CD4-positive, alpha-beta T cell treated with Interferon alpha-2 for 1 hour (primary cell): ENCODE measurements at regions not wholly inside any gene's neighbourhood (a gene's known extent, or its start where the extent isn't known, plus 50 kb on each side); places are given as distances from the start of the nearest gene placed in this dataset.

Source experiments
- DNase-seq, 2 donors: peaks; one replicate each; pipeline ENCODE4 v3.0.0-alpha.2; 2020 to 2022

DNA sequence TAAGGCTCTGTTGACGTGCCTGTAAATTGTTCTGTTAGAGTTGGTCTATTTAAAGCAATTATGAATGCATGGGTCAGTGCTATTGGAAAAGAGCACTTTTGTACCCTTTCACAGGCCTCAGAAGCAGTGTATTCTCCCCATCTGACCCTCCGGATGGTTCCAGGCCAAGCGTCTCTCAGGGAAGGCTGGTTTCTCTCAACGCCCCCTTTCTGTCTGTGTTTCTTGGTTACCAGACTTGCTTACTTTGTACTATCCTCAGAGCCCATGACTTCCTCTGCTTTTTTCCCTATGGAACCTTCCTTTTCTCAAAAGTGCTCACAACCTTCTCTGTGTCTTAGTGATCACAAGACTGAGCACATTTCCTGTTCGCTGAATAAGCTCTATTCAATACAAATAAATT, 559.3 kb upstream of the ZFP42 start:
- no peak for DNase-seq

DNA sequence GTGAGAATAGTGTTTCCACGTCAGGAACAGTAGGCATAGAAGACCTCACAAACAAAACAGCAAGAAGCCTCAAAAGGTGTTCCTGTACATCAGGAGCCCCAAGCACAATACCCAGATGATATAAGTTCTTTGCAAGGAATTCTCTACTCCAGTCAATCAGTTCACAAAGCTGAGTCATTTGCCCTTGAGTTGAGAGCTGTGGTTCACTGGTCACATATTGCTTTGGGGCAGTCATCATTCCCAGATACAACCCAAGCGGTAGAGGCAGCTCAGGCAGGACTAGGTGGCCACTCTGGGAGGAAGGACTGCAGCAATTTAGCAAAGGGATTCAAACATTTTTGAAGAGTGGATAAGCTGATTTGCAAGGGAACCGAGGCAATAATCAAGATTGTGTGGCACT, 551.5 kb upstream of the ZFP42 start:
- DNase-seq, result no peak

DNA sequence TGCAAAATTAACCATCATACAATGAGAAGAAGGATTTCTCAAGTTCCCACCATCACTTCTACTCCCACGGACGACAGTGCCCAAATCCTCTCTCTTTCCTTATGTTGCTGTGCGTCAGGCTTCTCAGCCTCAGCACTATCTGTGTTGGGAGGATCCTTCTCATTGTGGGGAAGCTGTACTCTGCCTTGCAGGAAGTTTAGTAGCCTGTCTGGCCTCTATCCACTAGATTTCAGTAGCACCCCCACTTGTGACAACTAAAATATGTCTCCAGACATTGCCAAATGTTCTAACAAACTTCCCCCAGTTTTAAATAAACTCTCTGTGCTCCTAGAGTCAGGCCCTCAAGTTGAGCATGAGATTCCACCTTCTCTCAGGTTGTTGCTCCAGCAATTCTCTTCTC, 545.9 kb upstream of the ZFP42 start:
- DNase-seq, result no peak

DNA sequence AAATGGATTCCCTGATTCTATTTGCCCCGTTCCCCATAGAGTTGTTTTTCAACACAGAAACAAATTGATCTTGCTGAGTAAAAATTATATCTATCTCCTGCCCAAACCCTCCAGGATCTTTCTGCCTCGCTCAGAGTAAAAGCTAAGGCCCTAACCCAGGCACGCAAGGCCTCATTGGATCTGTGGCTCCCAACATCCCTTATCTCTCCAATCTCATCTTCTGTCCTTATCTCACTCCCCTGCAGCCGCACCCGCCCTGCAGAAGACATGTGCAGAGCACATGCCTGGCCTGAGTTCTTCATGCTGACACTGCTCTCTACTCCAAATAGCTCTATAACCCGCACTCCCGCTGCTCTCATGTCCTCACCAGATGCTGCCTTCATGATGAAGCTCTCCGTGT, 543.8 kb upstream of the ZFP42 start:
- DNase-seq, result no peak

DNA sequence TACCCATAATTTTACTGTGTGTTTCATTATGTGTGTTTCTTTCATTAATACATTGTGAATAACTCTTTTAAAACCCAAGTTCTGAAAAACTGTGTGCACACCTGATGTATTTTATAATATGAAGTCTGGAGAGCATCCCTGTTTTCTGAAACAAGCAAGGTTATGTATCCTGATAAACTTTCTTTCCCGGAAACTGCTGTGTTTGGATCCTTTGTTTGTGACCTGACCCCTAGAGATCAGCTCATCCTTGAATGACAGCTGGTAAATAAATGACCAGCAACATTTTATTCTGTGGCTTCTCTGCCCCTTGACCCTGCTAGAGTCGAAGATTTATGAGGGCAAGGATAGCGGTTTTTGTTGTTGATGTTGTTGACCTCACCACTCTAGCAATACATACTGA, 535.6 kb upstream of the ZFP42 start:
- no peak for DNase-seq

DNA sequence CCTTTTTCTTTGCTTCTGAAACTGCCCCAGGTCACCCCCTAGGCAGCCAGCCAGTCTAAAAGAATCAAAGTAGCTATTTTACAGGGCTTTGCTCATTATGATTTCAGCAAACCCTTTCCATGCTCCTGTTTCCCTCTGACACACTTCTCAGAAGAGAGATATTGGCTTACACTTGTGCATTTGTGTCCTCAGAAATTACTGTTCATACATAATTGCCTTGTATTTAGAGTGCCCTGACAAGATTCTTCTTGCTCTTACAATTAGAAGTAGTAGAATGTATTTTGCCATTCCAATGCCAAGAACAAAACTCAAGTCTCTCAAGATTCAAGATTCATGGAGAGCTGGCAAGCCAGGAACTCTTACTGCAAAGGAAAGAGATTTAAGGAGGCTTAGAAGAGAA, 531.0 kb upstream of the ZFP42 start:
- DNase-seq, result no peak

DNA sequence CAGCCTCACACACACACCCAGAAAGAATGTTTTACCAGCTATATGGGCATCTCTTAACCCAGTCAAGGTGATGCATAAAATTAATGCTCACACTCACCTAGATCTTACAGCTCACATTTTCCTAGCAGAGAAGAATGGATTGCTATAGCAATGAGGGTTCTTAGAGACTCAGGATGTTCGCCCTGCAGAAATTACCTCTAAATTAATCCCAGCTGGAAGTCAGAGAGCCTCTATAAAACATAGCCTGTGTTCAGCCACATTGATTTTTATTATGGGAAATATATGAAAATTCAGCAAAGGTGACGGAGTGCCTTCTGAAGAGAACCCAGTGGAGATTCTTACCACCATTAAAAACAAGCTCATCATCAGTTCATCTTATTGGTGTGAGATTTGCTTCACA, 528.3 kb upstream of the ZFP42 start:
- no peak for DNase-seq

DNA sequence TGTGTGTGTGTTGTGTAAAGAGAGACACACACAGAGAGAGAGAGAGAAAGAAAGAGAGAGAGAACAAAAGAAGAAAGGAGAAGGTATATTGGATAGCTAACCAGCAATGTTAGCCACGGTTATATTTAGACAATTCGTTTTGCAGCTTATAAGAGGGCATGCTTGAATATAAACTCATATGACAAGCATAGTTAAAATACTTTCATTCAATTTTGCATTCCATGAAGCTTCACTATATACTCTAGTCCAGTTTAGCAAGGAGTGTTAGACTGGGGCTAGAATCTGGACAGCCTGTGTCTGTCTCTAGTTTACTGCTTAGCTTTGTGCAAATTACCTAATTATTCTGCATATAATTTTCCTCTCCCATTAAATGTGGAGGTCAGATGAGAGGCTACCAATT, 525.9 kb upstream of the ZFP42 start:
- no peak for DNase-seq

DNA sequence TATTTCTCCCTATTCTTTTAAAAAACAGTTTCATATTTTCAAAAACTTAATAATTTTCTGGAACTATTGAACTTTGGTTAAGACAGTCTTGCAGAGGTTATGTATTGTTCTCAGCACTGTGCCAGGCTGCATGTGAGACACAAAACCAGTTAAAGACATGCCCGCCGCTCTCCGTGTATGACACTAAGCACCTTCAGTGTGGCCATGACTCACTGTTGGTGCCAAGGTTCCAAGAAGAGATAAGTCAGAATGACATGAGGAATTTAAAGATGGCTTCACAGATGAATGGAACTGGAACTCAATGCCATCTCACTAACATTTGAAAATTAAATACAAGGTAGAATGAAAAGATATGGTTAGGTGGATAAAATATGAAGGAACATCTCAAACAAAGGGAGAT, 525.5 kb upstream of the ZFP42 start:
- no peak for DNase-seq

DNA sequence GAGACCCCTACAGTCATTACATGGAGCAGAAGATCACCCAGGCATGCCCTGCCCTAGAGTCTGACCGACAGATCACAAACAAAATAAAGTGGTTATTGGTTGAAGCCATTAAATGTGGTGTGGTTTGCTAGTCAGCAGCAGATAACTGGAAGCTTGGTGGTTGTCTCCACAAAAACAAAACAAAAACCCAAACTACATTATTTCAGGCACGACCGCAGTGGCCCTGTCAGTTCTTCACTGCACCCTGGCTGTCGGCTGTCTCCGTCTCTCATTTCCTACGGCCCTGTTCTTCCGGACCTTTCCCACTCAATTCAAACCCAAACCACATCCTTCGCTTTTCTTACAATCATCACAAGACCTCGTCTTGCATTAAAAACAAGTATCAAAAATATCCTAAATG, 521.3 kb upstream of the ZFP42 start:
- DNase-seq, result no peak

DNA sequence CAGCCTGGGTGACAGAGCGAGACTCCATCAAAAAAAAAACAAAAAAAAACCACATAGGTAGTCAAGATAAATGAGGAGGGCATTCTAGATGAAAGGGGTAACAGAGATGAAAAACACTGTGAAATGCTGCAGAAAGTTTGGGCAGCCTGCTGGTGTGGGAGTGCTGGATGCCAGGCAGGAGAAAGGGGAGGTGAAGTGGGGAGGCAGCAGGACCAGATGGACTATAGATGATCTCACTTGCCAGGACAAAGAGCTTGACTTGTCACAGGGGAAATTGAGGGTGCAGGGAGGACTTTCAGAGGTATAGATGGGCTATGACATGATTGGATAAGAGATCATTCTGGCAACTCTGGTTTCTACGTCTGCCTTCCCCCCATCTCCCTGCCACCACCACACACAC, 519.7 kb upstream of the ZFP42 start:
- no peak for DNase-seq

DNA sequence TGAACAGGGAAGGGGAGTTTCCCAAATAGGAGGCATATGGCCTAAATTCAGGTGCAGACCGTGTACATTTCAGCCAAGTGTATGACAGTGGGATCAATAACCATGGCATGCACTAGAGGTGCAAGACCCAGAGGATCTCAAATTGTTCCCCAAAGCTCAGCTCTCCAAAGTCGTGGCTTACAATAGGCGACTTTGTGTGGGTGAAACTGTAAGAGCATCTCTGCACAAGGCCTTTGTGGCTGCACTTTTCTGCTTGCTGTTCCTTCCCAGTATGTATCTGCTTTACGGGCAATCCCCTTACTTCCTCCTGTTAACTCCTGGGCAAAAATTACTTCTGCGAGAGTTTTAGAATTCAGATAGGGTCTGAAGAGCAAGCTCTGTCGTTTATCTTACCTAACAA, 518.3 kb upstream of the ZFP42 start:
- no peak for DNase-seq

DNA sequence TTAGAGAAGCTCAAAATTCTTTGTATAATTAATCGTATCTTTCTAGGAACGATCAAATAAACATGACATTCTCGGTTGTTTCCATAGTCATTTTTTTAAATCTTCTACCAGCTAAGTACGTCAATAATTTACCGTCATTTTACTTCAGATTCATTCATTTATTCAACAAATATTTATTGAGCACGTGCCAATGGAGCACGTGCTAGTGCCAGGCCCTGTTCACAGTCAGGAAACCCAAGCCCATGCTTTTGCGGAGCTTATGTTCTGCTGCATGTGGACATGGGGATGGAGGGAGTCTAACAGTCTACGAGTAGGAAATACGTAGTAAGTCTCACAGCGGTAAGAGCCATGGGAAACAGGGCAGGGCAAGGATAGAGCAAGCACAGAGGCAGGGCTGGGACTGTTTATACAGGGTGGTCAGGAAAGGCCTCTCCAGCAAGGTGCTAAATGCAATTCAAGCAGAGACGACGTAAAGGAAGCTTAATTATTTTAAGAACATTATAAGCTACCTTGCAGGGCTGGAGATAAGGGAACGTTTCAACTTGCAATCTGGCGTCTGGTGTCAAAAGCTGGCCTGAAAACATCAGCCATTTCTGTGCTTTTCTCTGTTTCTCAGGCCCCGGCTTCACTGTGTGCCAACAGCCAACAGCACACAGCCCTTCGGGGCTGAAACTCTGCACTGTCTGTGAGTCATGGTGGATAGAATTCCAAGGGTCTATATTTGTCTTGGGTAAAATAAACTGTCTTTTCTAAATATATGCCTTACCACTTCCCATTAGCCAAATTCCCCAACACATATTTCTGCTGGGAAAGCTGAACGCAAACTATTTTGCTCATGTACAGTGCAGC, 517.1 kb upstream of the ZFP42 start:
- no peak for DNase-seq

DNA sequence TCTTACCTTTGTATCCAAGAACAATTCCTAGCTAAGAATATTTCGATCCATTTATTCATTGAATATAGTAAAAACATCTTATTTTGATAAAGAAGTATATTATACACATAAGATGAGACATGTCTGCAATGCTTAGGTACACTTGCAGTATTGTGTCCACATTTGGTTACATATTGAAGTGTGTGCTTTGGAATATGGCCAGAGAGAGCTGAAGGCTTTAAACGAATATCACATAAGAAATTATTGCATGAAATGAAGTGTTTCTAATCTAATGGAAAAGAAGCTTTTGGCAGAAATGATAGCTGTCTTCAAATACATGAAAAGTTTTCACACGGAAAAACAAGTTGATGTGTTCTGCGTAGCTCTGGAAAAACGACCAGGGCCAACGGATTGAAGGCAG, 516.1 kb upstream of the ZFP42 start:
- DNase-seq, result no peak

DNA sequence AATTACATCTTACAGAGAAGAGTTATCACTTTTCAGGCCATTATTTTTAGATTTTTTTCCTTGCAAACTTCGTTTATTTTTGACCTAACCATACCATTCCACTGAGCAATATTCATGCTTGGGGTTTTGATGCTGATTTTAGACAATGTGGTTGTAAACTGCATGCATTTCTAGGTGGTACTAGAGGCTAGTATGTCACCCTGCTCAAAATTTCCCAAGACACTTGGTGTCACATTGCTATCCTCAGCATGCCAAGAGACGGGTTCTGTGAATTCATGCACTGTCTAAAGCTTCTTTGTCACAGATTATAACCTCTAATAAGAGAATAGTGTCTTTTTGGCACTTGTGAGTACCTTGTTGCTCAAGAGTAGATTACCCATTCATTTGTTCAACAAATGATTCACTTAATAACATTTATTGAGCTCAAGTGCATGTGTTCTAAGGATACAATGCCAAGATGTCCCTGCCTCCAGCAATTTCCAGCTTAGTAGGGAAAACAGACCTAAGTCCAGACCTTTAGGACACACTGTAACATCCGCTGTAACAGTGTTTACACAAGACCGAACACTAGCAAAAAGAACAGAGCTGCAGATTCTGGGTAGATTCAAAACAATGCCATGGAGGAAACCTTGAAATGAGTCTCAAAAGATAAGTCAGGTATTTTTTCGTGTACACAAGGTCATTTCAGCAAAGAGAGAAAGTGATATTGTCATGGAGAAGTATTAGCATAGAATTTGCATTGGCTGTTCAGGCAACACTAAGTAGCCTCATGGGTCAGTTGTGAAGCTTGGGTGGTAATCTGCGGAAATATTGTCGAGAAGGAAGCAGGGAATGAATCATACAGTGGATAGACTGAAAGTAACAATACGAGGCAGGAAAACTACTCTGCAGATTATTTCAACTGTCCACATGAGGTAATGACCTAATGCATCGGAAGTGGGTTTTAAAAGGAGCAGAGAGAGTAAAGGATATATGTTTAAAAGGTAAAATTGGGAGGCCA, 515.1 kb upstream of the ZFP42 start:
- DNase-seq, result no peak

DNA sequence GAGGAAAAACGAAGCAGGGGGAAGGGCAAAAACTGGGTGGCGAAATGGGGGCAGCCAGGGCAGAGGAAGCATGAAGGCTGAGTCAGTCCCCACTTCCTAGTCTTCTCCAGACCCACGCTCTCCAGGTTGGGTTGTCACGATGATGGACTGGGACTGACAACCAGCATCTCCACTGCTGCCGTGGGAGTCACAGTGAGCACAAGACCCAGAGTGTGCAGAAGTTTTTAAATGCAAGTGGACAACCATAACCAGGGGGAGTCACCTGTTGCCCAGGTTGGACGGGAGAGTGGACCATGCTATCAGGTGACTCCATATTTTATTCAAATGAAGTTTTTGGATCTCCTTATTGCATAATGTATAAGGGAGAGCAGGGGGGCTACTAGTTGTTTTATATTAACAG, 511.4 kb upstream of the ZFP42 start:
- DNase-seq, result no peak

DNA sequence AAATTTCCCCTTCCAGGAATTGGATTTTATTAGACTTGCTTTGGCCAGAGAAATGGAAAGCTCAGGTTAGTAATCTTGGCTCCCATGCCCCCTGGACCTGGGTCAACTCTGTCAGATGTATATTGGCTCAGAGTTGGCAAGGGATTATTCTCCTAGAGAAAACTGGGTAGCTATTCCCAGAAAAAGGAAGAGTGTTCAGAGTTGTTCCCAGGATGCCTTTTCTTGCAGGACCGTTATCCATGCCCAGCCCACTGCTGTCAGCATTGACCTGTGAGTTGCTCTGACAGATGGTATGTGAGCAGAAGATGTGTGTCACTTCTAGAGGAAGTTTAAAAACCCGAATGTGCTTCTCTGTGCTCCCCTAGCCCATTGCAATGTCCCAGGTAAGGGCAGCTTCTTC, 509.9 kb upstream of the ZFP42 start:
- DNase-seq, result no peak

DNA sequence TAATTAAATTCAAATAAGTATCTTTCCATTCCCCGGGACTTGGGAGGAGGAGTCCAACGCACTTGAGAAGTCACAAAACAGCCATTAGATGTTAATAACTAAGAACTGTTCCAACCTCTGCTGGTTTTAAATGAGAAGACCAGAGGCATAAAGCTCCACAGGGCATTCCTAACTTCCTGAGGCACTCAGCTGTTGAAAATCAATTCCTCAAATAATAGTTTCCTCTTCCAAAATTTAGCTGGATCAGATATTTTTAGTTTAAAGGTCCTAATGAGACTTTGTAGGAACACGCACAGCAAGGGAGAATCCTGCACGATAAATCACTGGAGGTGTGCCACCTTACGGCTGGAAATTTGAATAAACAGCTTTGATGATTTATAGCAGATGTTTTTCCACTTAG, 504.3 kb upstream of the ZFP42 start:
- DNase-seq, result no peak

DNA sequence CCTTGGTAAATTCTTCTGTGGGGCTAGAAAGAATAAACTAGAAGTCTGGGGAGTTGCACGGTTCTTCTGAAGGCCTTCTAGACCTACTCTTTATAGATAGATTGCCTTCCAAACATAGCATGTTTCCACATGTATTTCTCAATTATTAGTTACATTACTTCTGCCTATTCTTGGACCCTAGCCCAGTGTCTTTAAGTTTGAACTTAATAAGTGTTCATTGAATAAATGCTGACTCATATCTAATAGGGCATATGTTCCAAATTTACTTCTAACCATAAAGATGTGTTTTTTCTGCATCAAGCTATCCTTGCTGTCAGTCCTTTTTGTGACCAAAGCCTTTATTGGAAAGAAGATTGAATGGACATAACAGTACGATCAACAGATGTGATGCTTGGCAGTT, 503.6 kb upstream of the ZFP42 start:
- no peak for DNase-seq

DNA sequence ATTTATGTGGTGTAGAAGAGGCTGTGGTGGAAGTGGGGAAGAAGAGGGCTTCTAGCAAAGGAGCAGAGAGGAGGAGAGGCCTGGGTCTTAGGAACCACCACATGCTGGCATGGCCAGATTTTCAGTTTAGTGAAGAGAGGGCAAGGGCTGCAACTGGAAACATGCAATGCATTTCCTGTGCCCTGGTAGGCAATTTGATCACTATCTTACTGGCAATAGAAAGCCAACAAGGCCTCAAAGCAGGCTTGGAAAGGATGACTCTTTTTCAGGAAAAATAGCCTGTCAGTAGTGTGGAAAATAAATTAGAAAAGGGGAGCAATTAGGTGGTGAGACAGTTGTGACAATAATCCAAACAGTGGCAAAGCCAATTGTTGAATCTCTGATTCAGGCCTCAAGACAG, 501.9 kb upstream of the ZFP42 start:
- DNase-seq, result no peak

DNA sequence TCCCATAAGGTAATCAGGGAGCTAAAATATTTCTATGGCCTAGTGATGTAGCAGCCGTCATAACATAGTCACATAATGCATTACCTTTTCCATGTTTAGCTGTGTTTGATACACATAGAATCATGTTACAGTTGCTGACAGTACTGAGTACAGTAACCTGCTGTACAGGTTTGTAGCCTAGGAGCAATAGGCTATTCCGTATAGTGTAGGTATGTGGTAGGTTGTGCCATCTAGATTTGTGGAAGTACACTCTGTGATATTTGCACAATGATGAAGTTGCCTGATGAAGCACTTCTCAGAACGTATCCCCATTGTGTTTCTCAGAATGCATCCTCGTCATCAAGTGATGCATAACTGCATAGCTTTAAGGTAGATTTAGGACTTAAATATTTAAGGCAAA, 495.6 kb upstream of the ZFP42 start:
- no peak for DNase-seq

DNA sequence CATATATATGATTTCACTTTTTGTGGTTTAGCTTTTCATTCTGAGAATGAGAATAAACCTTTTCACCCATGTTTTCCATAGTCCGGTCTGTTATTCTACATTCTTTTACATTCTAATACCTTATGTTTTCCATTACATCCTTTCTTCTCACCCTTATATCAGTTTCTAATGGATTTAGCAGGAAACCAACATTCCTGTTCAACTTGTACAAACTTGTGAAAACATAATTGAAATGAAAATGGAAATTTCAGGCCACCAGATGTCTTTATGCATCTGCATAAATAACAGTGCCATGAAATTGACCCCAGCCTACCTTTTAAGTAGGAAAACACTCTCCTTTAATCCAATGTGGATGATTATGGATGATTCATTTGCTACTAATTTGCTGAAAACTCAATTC, 494.8 kb upstream of the ZFP42 start:
- no peak for DNase-seq

DNA sequence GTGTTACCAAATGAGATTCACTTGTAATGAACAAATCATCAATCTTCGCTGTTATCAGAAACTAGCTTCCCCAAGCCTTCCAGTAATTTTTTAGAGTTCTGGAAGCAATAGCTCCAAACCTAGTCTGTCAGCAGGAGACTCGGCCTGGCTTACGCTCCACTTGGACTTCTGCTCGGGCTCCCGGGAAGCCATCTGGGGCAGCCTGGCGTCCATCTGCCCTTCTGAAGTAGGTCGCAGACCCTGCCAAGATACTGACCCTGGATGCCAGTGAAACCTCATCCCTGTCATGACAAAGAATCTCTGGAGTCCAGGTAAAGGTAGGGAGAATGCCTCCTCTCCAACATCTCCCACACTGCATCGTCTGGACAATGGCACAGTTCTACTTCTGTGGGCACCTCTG, 493.8 kb upstream of the ZFP42 start:
- DNase-seq, result no peak
